ENCODE measurements at regions not wholly inside any gene's neighbourhood (a gene's known extent, or its start where the extent isn't known, plus 50 kb on each side); places are given as distances from the start of the nearest gene placed in this dataset.

DNA sequence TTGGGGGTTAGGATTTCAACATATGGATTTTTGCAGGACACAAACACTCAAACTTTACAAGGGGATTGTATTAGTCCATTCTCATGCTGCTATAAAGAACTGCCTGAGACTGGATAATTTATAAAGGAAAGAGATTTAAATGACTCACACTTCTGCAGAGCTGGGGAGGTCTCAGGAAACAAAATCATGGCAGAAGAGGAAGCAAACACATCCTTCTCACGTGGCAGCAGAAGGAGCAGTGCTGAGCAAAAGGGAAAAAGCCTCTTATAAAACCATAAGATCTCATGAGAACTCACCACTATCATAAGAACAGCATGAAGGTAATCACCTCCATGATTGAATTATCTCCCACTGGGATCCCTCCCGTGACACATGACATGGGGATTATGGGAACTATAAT is 1183.1 kb downstream of the ZPLD1 start:
- no peak for TF ChIP-seq EZH2 (IDR thresholded peaks at IDR 0.05; ENCODE audit: low read length)
- TF ChIP-seq, protein P1, sequence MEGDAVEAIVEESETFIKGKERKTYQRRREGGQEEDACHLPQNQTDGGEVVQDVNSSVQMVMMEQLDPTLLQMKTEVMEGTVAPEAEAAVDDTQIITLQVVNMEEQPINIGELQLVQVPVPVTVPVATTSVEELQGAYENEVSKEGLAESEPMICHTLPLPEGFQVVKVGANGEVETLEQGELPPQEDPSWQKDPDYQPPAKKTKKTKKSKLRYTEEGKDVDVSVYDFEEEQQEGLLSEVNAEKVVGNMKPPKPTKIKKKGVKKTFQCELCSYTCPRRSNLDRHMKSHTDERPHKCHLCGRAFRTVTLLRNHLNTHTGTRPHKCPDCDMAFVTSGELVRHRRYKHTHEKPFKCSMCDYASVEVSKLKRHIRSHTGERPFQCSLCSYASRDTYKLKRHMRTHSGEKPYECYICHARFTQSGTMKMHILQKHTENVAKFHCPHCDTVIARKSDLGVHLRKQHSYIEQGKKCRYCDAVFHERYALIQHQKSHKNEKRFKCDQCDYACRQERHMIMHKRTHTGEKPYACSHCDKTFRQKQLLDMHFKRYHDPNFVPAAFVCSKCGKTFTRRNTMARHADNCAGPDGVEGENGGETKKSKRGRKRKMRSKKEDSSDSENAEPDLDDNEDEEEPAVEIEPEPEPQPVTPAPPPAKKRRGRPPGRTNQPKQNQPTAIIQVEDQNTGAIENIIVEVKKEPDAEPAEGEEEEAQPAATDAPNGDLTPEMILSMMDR (optimal IDR thresholded peaks at IDR 0.05 in 1 of 3, IDR thresholded peaks at IDR 0.05 in 1 of 3, conservative IDR thresholded peaks at IDR 0.05 in 1 of 3; ENCODE audit: extremely low read depth in 1 of 3, insufficient read depth in 2 of 3, low read length in 3 of 3): no peak
- no peaks in the 10 kb centered on the region for H3K4me1 ChIP-seq (ENCODE audit: control insufficient read depth, extremely low read depth, insufficient read depth, low read length)
- no peak overlapping the region for H2AFZ ChIP-seq (ENCODE audit: control insufficient read depth, low read length)
- H3K9ac ChIP-seq (ENCODE audit: control insufficient read depth, extremely low read depth, insufficient read depth, low read length): no peak overlapping the region
- H3K9me3 ChIP-seq (ENCODE audit: control insufficient read depth, low read depth, low read length): no peaks in the 10 kb centered on the region
- H3K27ac ChIP-seq (ENCODE audit: control insufficient read depth, insufficient read depth, low read length): no peak overlapping the region
- dilution Hi-C loops (cut with MboI; ENCODE audit: extremely low pct_ligation_motif_present, low sequenced_read_pairs): no loop called here
- DNase-seq (ENCODE audit: low read depth, low spot score) (no peak), FAIRE-seq (no peak)
- no peaks in the 10 kb centered on the region for H4K20me1 ChIP-seq (ENCODE audit: control insufficient read depth, extremely low read depth, insufficient read depth, low read length)
- H3K79me2 ChIP-seq (ENCODE audit: control insufficient read depth, insufficient read depth, low read length): no peaks in the 10 kb centered on the region
- H3K27me3 ChIP-seq (ENCODE audit: control insufficient read depth, extremely low read depth, insufficient read depth, low read length): no peaks in the 10 kb centered on the region
- H3K9me1 ChIP-seq (ENCODE audit: control insufficient read depth, extremely low read depth, insufficient read depth, low read length): no peaks in the 10 kb centered on the region
- no peaks in the 10 kb centered on the region for H3K36me3 ChIP-seq (ENCODE audit: control insufficient read depth in 2 of 2, extremely low read depth in 1 of 2, insufficient read depth in 2 of 2, low read length in 2 of 2)
- H3K4me2 ChIP-seq (ENCODE audit: control insufficient read depth, extremely low read depth, insufficient read depth, low read depth, low read length): no peak overlapping the region
- H3K4me3 ChIP-seq (ENCODE audit: control insufficient read depth in 2 of 3, extremely low read depth in 1 of 3, insufficient read depth in 2 of 3, low read depth in 1 of 3, low read length in 3 of 3): no peak overlapping the region

DNA sequence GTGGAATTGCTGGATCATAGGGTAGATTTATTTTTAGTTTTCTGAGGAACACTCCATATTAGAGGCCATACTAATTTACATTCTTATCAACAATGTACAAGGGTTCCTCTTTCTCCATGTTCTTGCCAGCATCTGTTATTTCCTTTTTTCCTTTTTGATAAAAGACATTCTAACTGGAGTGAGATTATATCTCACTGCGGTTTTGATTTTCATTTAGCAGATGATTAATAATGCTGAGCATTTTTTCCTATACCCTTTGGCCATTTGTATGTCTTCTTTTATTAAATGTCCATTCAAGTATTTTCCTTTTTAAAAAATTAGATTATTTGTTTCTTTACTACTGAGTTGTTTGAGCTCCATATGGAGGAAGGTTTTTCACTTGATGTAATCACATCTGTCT is 1189.5 kb downstream of the ZPLD1 start:
- no peaks in the 10 kb centered on the region for H3K9me3 ChIP-seq (ENCODE audit: control insufficient read depth, low read depth, low read length)
- H4K20me1 ChIP-seq (ENCODE audit: control insufficient read depth, extremely low read depth, insufficient read depth, low read length): no peaks in the 10 kb centered on the region
- H3K27me3 ChIP-seq (ENCODE audit: control insufficient read depth, extremely low read depth, insufficient read depth, low read length): no peaks in the 10 kb centered on the region
- no peak overlapping the region for H3K4me3 ChIP-seq (ENCODE audit: control insufficient read depth in 2 of 3, extremely low read depth in 1 of 3, insufficient read depth in 2 of 3, low read depth in 1 of 3, low read length in 3 of 3)
- H3K9ac ChIP-seq (ENCODE audit: control insufficient read depth, extremely low read depth, insufficient read depth, low read length): no peak overlapping the region
- no peaks in the 10 kb centered on the region for H3K79me2 ChIP-seq (ENCODE audit: control insufficient read depth, insufficient read depth, low read length)
- no peaks in the 10 kb centered on the region for H3K4me1 ChIP-seq (ENCODE audit: control insufficient read depth, extremely low read depth, insufficient read depth, low read length)
- H3K36me3 ChIP-seq (ENCODE audit: control insufficient read depth in 2 of 2, extremely low read depth in 1 of 2, insufficient read depth in 2 of 2, low read length in 2 of 2): no peaks in the 10 kb centered on the region
- no peak overlapping the region for H2AFZ ChIP-seq (ENCODE audit: control insufficient read depth, low read length)
- DNase-seq (ENCODE audit: low read depth, low spot score) (no peak), FAIRE-seq (no peak)
- no peak for TF ChIP-seq EZH2 (IDR thresholded peaks at IDR 0.05; ENCODE audit: low read length)
- TF ChIP-seq, protein P1 (optimal IDR thresholded peaks at IDR 0.05 in 1 of 3, IDR thresholded peaks at IDR 0.05 in 1 of 3, conservative IDR thresholded peaks at IDR 0.05 in 1 of 3; ENCODE audit: extremely low read depth in 1 of 3, insufficient read depth in 2 of 3, low read length in 3 of 3): no peak
- no peaks in the 10 kb centered on the region for H3K9me1 ChIP-seq (ENCODE audit: control insufficient read depth, extremely low read depth, insufficient read depth, low read length)
- H3K27ac ChIP-seq (ENCODE audit: control insufficient read depth, insufficient read depth, low read length): no peak overlapping the region
- dilution Hi-C loops (cut with MboI; ENCODE audit: extremely low pct_ligation_motif_present, low sequenced_read_pairs): no loop called here
- no peak overlapping the region for H3K4me2 ChIP-seq (ENCODE audit: control insufficient read depth, extremely low read depth, insufficient read depth, low read depth, low read length)
